ENCODE measurements at regions not wholly inside any gene's neighbourhood (a gene's known extent, or its start where the extent isn't known, plus 50 kb on each side); places are given as distances from the start of the nearest gene placed in this dataset.
A peak's percentile ranks its signal among the peaks of the same experiment; 100 is the strongest.

DNA sequence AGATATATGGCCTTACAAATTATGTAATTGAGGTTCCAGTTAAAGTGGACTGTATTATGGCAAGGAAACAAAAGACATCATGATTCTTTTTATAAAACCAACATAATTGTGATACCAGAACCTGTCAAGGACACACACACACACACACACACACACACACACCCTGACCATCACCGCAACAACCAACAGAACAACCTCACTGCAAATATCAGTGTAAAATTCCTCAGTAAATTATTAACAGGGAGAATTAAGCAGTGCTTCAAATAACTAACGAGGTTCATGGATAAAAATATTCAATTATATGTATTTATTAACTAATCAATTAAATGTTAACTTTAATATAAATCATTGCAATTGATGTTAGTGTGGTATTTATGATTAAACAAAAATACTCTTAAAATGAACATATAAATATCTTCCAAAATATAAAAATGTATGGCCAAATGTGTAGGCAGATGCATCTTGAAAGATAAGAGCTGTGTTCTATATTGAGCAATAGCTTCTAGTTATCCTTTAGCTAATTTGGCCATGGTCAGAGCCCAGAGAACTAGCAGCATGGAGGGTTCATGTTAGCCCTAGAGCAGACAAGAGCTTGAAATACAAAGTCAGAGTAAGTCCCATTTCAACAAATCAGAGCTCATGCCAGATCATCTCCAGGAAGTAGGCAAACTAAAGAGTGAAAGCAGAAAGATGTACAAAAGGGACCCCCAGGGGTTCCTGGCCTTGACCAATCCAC, 280.5 kb upstream of the ADAMTS16 start:
- no peak for DNase-seq

DNA sequence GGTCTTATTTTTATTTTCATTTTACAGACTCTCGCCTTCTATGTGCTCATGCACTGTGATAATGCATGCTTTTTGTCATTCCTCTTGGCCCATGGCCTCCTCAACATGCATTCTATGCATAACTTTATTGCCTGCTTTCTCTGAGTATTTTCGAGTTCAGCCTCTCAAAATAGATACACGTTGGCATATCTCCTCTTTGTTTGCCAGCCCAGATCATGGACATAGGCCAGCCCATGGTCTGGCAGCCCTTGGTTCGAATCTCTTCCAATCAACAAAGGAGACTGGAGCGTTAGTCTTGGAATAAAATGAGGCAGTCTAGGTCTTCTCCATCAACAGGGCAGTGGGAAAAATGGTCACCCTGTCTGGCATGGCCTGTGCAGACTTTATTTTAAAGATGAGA, 279.5 kb upstream of the ADAMTS16 start:
- DNase-seq, result no peak

DNA sequence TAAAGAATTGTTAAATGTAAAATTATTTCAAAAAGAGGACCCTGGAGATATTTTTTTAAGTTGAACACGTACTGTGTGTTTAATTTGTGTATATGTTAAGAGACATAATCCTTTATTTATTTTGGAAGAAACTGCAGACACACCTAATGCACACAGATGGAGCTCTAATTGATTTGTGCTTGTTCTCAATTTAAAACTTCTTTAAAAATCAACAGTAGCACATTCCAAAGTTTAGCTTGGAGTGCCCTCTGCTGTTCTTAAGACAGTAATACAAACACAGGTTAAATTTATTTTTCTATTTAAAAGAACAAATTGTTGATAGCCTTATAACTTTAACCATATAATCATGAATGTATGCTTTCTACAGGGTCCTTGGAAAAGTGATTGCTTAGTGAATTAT, 277.6 kb upstream of the ADAMTS16 start:
- DNase-seq, result peak; percentile 20

- no peak for DNase-seq
Measured at GRCh38 chr5:4866131-4866659, 273.9 kb upstream of the ADAMTS16 start.

DNA sequence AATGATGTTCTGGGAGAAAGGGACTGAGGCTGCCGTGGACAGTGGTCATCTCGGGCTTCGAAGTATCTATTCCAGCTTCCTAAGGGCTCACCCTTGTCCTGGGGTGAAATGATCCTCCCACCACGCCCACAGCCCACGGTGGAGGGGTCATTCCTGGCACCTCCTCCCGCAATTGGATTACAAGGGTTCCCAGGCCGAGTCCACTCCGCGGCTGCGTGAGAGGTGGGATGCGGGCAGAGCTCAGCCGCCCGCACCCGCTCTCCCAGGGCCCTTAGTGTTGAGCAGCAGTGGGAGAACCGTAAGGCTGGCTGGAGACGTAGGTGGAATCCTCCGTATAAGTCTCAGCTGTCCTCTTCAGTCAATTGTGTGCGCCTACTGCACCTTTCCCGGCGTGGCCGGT, 273.3 kb upstream of the ADAMTS16 start:
- DNase-seq, result no peak

- DNase-seq, result peak; percentile 19
Measured at GRCh38 chr5:4868140-4868735, 271.9 kb upstream of the ADAMTS16 start.

DNA sequence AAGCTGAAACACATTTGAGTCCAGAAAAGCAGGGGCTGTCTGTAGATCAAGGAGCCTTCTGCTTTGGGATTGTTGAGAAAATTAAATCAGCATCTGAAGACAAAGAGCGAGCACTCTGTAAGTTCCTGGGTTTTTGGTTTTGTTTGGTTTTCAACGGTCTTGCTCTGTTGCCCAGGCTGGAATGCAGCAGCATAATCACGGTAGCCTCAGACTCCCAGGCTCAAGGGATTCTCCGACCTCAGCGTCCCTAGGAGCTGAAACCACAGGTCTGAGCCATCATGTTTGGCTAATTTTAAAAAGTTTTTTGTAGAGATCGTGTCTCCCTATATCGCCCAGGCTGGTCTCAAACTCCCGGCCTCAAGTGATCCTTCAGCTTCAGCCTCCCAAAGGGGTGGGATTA, 266.5 kb upstream of the ADAMTS16 start:
- no peak for DNase-seq

- DNase-seq, result no peak
Measured at GRCh38 chr5:4874097-4874496, 266.0 kb upstream of the ADAMTS16 start.

GRCh38 chr5:4875942-4876341, 264.2 kb upstream of the ADAMTS16 start:
- no peak for DNase-seq

GRCh38 chr5:4876804-4877203, 263.3 kb upstream of the ADAMTS16 start:
- no peak for DNase-seq

DNA sequence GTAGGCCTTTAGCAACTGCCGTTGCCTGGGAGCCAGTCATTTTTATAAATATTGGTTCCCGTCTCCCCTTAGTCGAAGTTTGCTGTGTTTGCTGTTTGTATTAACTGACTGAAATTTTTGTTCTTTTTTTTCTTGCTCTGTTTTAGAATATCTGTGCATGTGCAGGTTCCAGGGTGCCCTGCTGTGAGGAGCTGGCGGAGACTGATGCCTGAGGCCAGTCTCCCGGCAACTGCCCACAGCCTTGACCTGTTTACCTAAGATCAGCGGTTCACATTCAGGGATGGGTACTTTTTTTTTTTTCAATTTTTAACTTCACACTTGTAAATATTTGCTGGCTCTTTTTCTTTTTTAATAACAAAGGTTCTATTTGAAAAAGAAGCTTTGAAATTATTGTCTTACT, 262.6 kb upstream of the ADAMTS16 start:
- DNase-seq, result no peak

DNA sequence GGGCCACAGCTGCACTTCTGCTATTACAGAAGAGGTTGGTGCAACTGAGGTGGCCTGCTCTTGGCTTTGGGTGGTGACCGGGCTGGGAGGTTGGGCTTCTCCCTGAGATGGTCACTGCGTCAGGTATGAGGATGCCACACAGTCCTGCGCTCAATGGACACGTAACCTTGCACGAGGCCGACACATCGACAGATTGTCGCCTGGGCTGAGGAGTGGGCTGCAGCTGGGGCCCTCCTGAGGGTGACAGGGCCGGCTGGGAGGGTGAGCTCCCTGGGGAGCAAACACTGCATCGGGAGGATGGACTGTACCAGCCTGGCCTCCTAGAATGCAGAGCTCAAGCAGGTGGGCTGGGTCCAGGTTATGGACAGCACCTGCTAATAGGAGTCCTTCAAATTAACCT, 261.1 kb upstream of the ADAMTS16 start:
- no peak for DNase-seq

DNA sequence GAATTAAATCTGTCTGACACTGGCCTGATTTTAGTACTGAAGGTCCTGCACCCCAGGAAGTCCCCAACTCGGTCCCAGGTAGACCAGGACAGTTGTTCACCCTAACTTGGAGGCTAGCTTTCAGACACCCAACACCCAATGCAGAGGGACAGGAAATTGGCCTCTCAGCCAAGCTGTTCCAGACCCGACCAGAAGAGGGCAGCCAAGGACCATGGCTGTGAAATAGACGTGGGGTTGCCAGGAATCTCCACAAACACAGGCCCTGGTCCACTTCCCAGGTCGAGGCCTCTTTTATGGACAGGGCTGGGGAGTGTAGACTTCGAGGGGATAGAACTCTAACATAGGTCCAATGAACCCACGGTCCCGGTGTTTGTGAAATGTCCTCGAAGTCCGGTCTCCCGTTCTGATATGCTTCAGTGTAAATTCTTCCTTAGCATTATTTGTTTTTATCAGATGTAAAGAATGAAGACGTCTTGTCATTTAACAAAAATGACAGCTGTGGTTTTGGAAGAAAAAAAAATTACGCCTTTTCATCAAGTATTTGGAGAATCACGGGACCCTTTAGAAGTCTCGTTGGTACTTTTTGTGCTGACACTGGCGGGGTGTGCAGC, 260.3 kb upstream of the ADAMTS16 start:
- peak; percentile 87 for DNase-seq

- DNase-seq, result no peak
Measured at GRCh38 chr5:4880304-4880741, 259.8 kb upstream of the ADAMTS16 start.

GRCh38 chr5:4881366-4882002, 258.6 kb upstream of the ADAMTS16 start:
- DNase-seq, result peak; percentile 12

DNA sequence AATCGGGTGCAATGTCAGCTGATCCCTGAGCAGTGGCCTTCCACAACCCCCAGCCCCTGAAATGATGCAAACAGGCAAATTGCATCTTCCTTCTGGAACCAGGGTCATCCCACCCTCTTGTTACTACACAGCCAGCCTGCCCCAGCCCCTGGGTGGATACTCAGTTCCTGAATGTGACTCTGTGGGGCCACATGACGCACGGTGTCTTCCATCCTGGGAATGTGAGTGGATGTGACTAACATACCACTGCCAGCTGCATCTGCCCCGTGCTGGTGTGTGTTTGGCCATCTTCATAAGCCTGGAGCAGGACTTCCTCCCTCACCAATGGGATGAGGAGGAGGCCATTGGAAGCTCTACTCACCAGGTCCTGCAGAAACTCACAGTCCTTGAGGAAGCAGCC, 257.9 kb upstream of the ADAMTS16 start:
- no peak for DNase-seq

DNA sequence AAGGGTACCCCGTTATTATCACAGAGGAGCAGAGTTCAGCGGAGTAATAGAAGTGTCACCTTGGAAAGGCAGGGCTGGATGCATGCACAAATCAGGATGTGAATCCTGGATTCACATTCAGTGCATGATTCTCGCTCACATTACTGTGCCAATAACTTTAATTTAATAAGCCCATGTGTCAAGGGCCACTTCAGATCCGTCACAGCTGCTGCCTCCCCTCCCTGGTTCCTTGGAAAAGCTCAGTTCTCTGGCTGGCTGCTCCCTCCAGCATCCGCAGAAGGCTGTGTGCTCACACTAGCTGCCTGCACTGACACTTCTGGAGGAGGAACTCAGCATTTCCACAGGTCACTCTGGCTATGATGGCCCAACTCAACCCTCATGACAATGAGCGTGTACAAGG, 256.8 kb upstream of the ADAMTS16 start:
- peak; percentile 30 for DNase-seq

DNA sequence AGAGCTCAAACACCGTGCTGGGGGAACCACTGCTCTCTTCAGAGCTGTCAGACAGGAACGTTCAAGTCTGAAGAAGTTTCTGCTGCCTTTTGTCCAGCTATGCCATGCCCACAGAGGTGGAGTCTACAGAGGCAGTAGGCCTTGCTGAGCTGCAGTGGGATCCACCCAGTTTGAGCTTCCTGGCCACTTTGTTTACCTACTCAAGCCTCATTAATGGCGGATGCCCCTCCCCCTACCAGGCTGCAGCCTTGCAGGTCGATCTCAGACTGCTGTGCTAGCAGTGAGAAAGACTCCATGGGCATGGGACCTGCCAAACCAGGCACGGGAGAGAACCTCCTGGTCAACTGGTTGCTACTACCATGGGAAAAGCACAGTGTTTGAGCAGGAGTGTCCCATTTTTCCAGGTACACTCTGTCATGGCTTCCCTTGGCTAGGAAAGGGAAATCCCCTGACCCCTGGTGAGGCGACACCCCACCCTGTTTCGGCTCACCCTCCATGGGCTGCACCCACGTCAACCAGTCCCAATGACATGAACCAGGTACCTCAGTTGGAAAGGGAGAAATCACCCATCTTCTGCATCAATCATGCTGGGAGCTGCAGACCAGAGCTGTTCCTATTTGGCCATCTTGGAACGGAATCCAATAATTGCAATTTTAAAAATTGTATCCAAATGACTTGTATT, 246.9 kb upstream of the ADAMTS16 start:
- no peak for DNase-seq

DNA sequence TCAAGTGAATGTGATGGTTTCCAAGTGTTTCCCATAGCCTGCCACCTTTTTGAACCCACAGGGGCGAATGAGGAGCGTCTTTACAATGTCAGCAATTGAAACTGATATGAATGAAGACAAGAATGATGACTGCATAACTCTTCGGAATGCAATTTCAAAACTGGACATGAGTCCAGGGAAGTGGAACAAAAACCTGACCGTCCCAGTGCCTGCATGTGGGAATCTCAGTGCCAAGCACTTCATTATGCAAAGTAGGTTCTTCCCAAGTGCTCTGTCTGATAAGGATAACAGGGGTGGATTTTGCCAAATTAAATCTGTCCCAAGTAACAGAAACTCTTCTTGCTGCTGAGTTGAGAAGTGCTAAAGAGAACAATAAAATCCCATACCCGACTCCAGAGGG, 243.8 kb upstream of the ADAMTS16 start:
- DNase-seq, result no peak

DNA sequence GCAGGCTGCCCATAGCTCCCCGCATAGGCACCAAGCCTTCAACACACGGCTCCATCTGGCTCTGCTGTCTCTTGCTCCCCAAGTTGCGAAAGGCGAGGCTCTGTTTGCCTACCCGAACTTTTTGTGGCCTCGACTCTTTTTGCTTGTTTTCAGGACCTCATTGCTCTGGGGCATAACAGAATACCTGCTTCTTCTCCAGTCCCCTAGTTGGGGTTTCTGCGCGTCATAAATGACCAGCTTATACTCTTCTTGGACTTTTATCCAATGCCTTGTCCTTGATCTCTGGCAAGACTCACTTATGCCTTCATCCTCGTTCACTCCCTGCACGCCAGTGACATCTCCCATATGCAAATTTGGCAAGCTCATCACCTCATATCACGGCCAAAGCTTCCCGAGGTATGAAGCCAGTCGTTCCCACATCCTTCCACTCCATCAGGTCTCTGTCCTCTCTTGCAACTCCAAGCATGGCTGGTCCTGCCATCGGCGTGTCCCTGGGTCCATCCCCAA, 238.8 kb upstream of the ADAMTS16 start:
- DNase-seq, result no peak

DNA sequence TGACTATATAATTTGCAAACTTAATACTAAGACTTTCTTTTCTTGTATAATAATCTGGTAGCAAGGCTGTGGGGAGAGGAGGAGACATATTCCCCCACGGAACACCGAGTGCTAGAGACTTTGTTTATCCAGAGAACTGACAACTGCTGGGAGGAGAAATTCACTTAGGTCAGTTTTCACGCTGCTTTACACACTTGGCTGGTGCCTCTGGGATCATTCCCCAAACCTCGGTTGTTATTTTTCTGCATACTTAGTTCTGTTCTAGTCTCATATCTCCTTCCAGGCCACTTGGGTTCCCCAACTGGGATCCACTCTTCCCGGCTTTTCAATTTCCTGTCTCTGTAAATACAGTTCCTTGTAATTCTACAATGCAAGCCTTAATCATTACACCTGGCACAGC, 238.2 kb upstream of the ADAMTS16 start:
- DNase-seq, result no peak

DNA sequence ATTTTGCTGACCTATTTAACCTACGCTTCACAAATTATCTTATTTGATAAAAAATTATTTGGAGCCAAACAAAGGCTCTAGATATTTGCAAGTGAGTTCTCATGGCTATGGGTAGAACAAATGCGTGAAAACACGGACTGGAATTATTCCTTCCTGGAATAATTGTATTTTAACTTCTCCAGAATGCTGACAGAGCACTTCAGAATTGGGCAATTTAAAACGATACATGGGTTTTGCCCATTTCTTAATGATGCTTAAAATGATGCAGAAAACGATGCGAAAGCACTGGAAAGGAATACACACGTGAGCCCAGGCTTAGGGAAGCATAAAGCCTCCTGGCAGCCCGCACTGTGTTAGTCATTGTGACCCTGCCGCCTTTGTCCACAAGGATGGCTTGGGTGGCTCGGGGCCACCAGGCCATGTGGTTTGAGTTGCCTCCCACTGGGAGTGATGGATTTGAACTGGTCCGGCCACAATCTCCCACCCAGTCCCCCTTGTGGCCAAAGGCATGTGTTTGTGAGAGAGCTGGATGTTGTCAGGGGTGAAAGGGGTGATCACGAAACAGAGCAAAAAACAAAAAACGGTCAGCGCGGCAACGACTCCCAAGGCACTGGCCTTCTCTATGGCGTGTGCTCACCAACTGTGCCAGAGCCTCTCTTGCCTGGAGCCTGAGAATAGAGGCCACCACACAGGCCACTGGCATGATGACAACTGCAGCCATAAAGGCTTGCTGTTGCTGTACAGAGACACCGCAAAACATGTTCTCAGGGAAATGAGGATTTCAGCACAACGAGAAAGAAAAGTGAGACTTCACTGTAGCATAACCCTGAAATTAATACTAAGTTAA, 234.2 kb upstream of the ADAMTS16 start:
- DNase-seq, result no peak

All from hindlimb muscle (tissue), 1 donor.